Stimulated activated CD8-positive, alpha-beta memory T cell treated with anti-CD3 and anti-CD28 coated beads, Interleukin-2, amount 100 ng/mL, for 48 hours (primary cell): ENCODE measurements at regions not wholly inside any gene's neighbourhood (a gene's known extent, or its start where the extent isn't known, plus 50 kb on each side); places are given as distances from the start of the nearest gene placed in this dataset.

Source experiments
- DNase-seq, 2 donors: peaks; one replicate each; pipeline ENCODE4 v3.0.0-alpha.2; 2020; ENCODE audit warnings: low read depth in 2 of 2

- no peak for DNase-seq
These were observed 68.3 kb upstream of the CRHR1 start for GRCh38 chr17:45715787-45716186.

- DNase-seq: no peak
These were observed 65.3 kb upstream of the CRHR1 start for GRCh38 chr17:45718791-45719190.

GRCh38 chr17:45719335-45720071, 64.6 kb upstream of the CRHR1 start:
- no peak for DNase-seq

- no peak for DNase-seq
These were observed 63.7 kb upstream of the CRHR1 start for GRCh38 chr17:45720386-45720785.

GRCh38 chr17:45722161-45722560, 62.0 kb upstream of the CRHR1 start:
- DNase-seq: no peak

GRCh38 chr17:45729294-45729907, 54.7 kb upstream of the CRHR1 start:
- no peak for DNase-seq

GRCh38 chr17:45730192-45730591, 53.9 kb upstream of the CRHR1 start:
- DNase-seq: no peak

GRCh38 chr17:45731459-45731858, 52.7 kb upstream of the CRHR1 start:
- DNase-seq: no peak

- DNase-seq: no peak
These were observed 51.1 kb upstream of the CRHR1 start for GRCh38 chr17:45732926-45733505.

- no peak for DNase-seq
These were observed 50.3 kb upstream of the CRHR1 start for GRCh38 chr17:45733781-45734180.
